ENCODE measurements at regions not wholly inside any gene's neighbourhood (a gene's known extent, or its start where the extent isn't known, plus 50 kb on each side); places are given as distances from the start of the nearest gene placed in this dataset.

- TF ChIP-seq NFE2 (IDR thresholded peaks at IDR 0.05; ENCODE audit: low read depth): no peak
- no peak for TF ChIP-seq RAD21 (CRISPR knock-in tag; conservative IDR thresholded peaks at IDR 0.05 in 1 of 2, IDR thresholded peaks at IDR 0.05 in 1 of 2)
- no peak for TF ChIP-seq POLR2AphosphoS5 (IDR thresholded peaks at IDR 0.05; ENCODE audit: control insufficient read depth, insufficient read depth, low read depth, low read length)
- TF ChIP-seq CBX1 (IDR thresholded peaks at IDR 0.05; ENCODE audit: low read depth): no peak
Measured at GRCh38 chr2:82237994-82238662, 1933.6 kb upstream of the LRRTM1 start.
